Breast epithelium (tissue), 4 donors: ENCODE measurements at regions not wholly inside any gene's neighbourhood (a gene's known extent, or its start where the extent isn't known, plus 50 kb on each side); places are given as distances from the start of the nearest gene placed in this dataset.

Experiments used
- DNase-seq, 2 donors: peaks; one replicate each; pipeline ENCODE4 v3.0.0-alpha.2; 2019; ENCODE audit warnings: low spot score in 2 of 2
- H3K27ac ChIP-seq, 2 donors: fragments of 200-600 bp; sonication (generic) in 1 of 2; one replicate each; pipeline ENCODE4 v1.5.1; 2016 to 2019; ENCODE audit warnings: mild to moderate bottlenecking in 1 of 2
- H3K27me3 ChIP-seq, 2 donors: fragments of 200-600 bp; sonication (generic) in 1 of 2; one replicate each; pipeline versions ENCODE4 v1.5.1 to v1.6.0; 2017 to 2019; ENCODE audit warnings: control low read depth in 1 of 2, mild to moderate bottlenecking in 1 of 2
- H3K36me3 ChIP-seq: fragments of 200-600 bp; one replicate; pipeline ENCODE4 v1.5.1; 2019
- H3K4me1 ChIP-seq, 2 donors: fragments of 200-600 bp; sonication (generic); one replicate each; pipeline ENCODE4 v1.5.1; 2016 to 2019; ENCODE audit warnings: control low read depth in 1 of 2
- H3K4me3 ChIP-seq, 3 donors: fragments of 200-600 bp; sonication (generic); 1 replicate in 2 of 3; 2 replicates in 1 of 3; pipeline ENCODE4 v1.5.1; 2016 to 2019; ENCODE audit warnings: mild to moderate bottlenecking in 3 of 3, moderate library complexity in 2 of 3
- H3K9me3 ChIP-seq, 2 donors: fragments of 200-600 bp; sonication (generic) in 1 of 2; one replicate each; pipeline ENCODE4 v1.5.1; 2016 to 2019; ENCODE audit warnings: control low read depth in 1 of 2
- POLR2A ChIP-seq: fragments of 450-650 bp; IDR thresholded peaks from one replicate; pipeline ENCODE4 v1.6.1; 2016; ENCODE audit warnings: antibody characterized with exemption, mild to moderate bottlenecking, moderate library complexity
- POLR2AphosphoS5 ChIP-seq, 3 donors: sonication (generic); formaldehyde crosslinking; IDR thresholded peaks; one replicate each; pipeline ENCODE4 v1.6.1; 2017; ENCODE audit warnings: antibody characterized with exemption in 3 of 3
- intact Hi-C: fragments of 100-400 bp; cut with DNase I; formaldehyde crosslinking; loops from one replicate; pipeline ENCODE4 v1.15.1; 2023; ENCODE audit warnings: low total_unique reads
- TF ChIP-seq, protein P1 (sequence below), 3 donors: fragments of 450-650 bp; IDR thresholded peaks; one replicate each; pipeline ENCODE4 v1.5.1; 2016 to 2017; ENCODE audit warnings: antibody characterized with exemption in 3 of 3, mild to moderate bottlenecking in 3 of 3, moderate library complexity in 3 of 3

DNA sequence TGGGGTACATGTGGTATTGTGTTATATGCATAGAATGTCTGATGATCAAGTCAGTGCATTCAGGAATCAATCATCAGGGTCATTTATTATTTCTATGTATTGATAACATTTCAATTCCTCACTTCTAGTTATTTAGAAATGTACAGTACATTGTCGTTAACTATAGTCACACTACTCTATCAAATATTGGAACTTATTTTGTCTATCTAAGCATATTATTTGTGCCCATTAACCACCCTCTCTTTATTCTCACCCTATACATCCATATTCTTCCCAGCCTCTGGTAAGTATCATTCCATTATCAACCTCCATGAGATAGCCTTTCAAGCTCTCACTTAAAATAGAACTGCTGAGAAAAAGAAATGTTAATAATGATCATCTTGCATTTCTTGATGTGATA lies 596.5 kb upstream of the POT1 start:
- intact Hi-C loops, result no loop called here
- Histone ChIP-seq H3K4me1 (no peaks in the 10 kb centered on the region), H3K27ac (no peak overlapping the region), H3K36me3 (no peaks in the 10 kb centered on the region), H3K4me3 (no peak overlapping the region), H3K9me3 (no peaks in the 10 kb centered on the region), H3K27me3 (no peaks in the 10 kb centered on the region)
- no peak for DNase-seq
- no peak for TF ChIP-seq POLR2A
- TF ChIP-seq POLR2AphosphoS5 (IDR thresholded peaks at IDR 0.05), result no peak
- TF ChIP-seq, protein P1, sequence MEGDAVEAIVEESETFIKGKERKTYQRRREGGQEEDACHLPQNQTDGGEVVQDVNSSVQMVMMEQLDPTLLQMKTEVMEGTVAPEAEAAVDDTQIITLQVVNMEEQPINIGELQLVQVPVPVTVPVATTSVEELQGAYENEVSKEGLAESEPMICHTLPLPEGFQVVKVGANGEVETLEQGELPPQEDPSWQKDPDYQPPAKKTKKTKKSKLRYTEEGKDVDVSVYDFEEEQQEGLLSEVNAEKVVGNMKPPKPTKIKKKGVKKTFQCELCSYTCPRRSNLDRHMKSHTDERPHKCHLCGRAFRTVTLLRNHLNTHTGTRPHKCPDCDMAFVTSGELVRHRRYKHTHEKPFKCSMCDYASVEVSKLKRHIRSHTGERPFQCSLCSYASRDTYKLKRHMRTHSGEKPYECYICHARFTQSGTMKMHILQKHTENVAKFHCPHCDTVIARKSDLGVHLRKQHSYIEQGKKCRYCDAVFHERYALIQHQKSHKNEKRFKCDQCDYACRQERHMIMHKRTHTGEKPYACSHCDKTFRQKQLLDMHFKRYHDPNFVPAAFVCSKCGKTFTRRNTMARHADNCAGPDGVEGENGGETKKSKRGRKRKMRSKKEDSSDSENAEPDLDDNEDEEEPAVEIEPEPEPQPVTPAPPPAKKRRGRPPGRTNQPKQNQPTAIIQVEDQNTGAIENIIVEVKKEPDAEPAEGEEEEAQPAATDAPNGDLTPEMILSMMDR (IDR thresholded peaks at IDR 0.05), result no peak

DNA sequence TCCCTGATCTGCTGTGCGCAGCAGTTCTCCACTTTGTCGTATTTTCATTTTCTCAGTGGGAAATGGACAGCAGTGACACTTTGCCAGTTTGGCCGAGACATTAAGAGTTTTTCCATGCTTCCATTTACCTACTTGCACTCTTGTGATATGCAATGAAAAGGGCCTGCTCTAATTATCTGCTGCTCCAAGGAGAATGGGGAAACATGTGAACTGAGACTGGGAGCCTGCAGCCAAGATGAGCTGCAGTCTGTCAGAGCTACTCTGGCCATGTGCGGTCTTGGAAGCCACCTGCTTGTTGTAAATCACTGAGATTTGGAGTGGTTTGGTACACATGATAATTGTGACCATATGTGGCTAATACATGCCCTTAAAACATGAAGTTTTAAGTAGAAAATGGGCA lies 586.6 kb upstream of the POT1 start:
- no peaks in the 10 kb centered on the region for H3K27me3 ChIP-seq
- intact Hi-C loops, result no loop called here
- DNase-seq, result no peak
- H3K9me3 ChIP-seq, result no peaks in the 10 kb centered on the region
- H3K27ac ChIP-seq, result no peak overlapping the region
- no peak for TF ChIP-seq POLR2A
- no peak for TF ChIP-seq POLR2AphosphoS5 (IDR thresholded peaks at IDR 0.05)
- TF ChIP-seq, protein P1 (IDR thresholded peaks at IDR 0.05), result no peak
- no peak overlapping the region for H3K4me3 ChIP-seq
- no peaks in the 10 kb centered on the region for H3K36me3 ChIP-seq
- H3K4me1 ChIP-seq, result no peaks in the 10 kb centered on the region

DNA sequence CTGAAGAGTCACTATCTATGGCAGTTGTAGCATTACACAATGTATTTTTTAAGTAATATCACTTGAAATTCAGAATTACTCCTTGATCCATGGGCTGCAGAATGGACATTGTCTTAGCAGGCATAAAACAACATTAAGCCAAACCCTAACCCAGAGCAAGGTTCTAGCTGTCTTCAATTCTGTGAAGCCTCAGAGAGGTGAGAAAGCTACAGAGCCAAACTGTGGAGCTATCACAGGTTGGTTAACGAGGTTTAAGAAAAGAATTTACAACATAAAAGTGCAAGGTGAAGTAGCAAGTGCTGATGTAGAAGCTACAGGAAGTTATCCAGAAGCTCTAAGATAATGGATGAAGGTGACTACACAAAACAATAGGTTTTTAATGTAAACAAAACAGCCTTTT lies 582.7 kb upstream of the POT1 start:
- TF ChIP-seq POLR2AphosphoS5 (IDR thresholded peaks at IDR 0.05), result no peak
- no peak for TF ChIP-seq POLR2A
- TF ChIP-seq, protein P1 (IDR thresholded peaks at IDR 0.05), result no peak
- Histone ChIP-seq H3K9me3 (no peaks in the 10 kb centered on the region), H3K36me3 (no peaks in the 10 kb centered on the region), H3K27ac (no peak overlapping the region), H3K4me3 (no peak overlapping the region), H3K4me1 (no peaks in the 10 kb centered on the region), H3K27me3 (no peaks in the 10 kb centered on the region)
- DNase-seq, result no peak
- intact Hi-C loops, result no loop called here

GRCh38 chr7:125511310-125511709 lies 581.7 kb upstream of the POT1 start:
- no peak for DNase-seq
- intact Hi-C loops, result no loop called here
- no peak overlapping the region for H3K4me3 ChIP-seq
- H3K27ac ChIP-seq, result no peak overlapping the region
- H3K36me3 ChIP-seq, result no peaks in the 10 kb centered on the region
- no peak for TF ChIP-seq POLR2AphosphoS5 (IDR thresholded peaks at IDR 0.05)
- TF ChIP-seq, protein P1 (IDR thresholded peaks at IDR 0.05), result no peak
- no peak for TF ChIP-seq POLR2A
- no peaks in the 10 kb centered on the region for H3K4me1 ChIP-seq
- H3K9me3 ChIP-seq, result no peaks in the 10 kb centered on the region
- no peaks in the 10 kb centered on the region for H3K27me3 ChIP-seq

DNA sequence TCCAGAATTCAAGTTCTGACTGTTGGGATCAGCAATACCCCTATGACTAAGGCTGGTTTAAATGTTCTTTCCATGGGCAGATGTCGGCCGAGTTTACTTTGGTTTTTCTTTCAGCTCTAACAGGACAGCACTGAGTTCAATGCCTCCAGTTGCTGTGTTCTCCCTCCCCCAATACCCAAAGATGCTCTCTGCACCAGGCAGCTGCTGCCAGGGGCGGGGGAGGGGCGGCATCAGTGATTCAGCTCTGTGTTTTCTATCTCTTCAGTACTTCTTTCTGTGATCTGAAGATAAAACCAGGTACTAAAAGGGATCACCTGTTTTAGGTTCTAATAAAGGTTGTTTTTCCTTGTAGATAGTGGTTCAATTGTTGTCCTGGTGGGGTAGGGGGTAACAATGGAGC lies 576.7 kb upstream of the POT1 start:
- DNase-seq, result no peak
- no peaks in the 10 kb centered on the region for H3K4me1 ChIP-seq
- TF ChIP-seq, protein P1 (IDR thresholded peaks at IDR 0.05), result no peak
- no peak for TF ChIP-seq POLR2A
- no peak for TF ChIP-seq POLR2AphosphoS5 (IDR thresholded peaks at IDR 0.05)
- no peaks in the 10 kb centered on the region for H3K9me3 ChIP-seq
- no peaks in the 10 kb centered on the region for H3K27me3 ChIP-seq
- no peaks in the 10 kb centered on the region for H3K36me3 ChIP-seq
- intact Hi-C loops, result no loop called here
- no peak overlapping the region for H3K27ac ChIP-seq
- H3K4me3 ChIP-seq, result no peak overlapping the region
